Hepatocyte (in vitro differentiated cells): ENCODE measurements at regions not wholly inside any gene's neighbourhood (a gene's known extent, or its start where the extent isn't known, plus 50 kb on each side); places are given as distances from the start of the nearest gene placed in this dataset.

Experiments
- CTCF ChIP-seq: fragments of 200-600 bp; sonication (generic); IDR thresholded peaks from 2 replicates; pipeline ENCODE4 v1.5.1; 2016; ENCODE audit warnings: antibody characterized with exemption, mild to moderate bottlenecking; ENCODE audit not compliant: poor library complexity
- EZH2 ChIP-seq: fragments of 200-600 bp; sonication (generic); IDR thresholded peaks from 2 replicates; pipeline ENCODE4 v1.6.1; 2016; ENCODE audit warnings: antibody characterized with exemption, mild to moderate bottlenecking, borderline replicate concordance

GRCh38 chr6:54690596-54690995 is 156.0 kb upstream of the FAM83B start:
- TF ChIP-seq CTCF (no peak), EZH2 (no peak)
